Kidney (tissue), 13 donors: ENCODE measurements at regions not wholly inside any gene's neighbourhood (a gene's known extent, or its start where the extent isn't known, plus 50 kb on each side); places are given as distances from the start of the nearest gene placed in this dataset.
"Not testable (repeated sequence)": the region's sequence is repeated elsewhere in the genome, so short reads cannot be mapped to it uniquely, and the experiment has no call there.

Source experiments
- DNase-seq, 5 donors: peaks; one replicate each; pipeline ENCODE4 v3.0.0-alpha.2; 2013 to 2020
- FAIRE-seq: peaks from 2 replicates; lab custom pipeline; 2012; peaks lifted over from hg19 to GRCh38; lab: Jason Lieb, UNC
- H3K27ac ChIP-seq, 2 donors: one replicate each; pipeline ENCODE4 v1.7.0; 2013; ENCODE audit warnings: low read depth in 2 of 2, low read length in 2 of 2, inconsistent platforms in 1 of 2
- H3K27me3 ChIP-seq: one replicate; pipeline ENCODE4 v1.7.1; 2013; ENCODE audit warnings: low read length, inconsistent platforms; ENCODE audit not compliant: control insufficient read depth, insufficient read depth
- H3K36me3 ChIP-seq, 3 donors: one replicate each; pipeline versions ENCODE4 v1.7.0 to v1.7.1; 2013; ENCODE audit warnings: low read length in 3 of 3, control low read depth in 1 of 3, inconsistent platforms in 1 of 3; ENCODE audit not compliant: insufficient read depth in 3 of 3, control insufficient read depth in 2 of 3
- H3K4me1 ChIP-seq, 3 donors: one replicate each; pipeline versions ENCODE4 v1.7.0 to v1.7.1; 2013; ENCODE audit warnings: low read length in 3 of 3, inconsistent platforms in 1 of 3, low read depth in 1 of 3; ENCODE audit not compliant: control insufficient read depth in 2 of 3, insufficient read depth in 2 of 3
- H3K4me3 ChIP-seq, 3 donors: one replicate each; pipeline versions ENCODE4 v1.7.0 to v1.8.1; 2013; ENCODE audit warnings: low read length in 3 of 3, control low read depth in 1 of 3, inconsistent platforms in 1 of 3
- H3K9ac ChIP-seq, 3 donors: one replicate each; pipeline versions ENCODE4 v1.7.0 to v1.7.1; 2013; ENCODE audit warnings: low read length in 3 of 3, control low read depth in 1 of 3, inconsistent platforms in 1 of 3
- H3K9me3 ChIP-seq, 3 donors: one replicate each; pipeline versions ENCODE4 v1.7.0 to v1.7.1; 2013; ENCODE audit warnings: low read length in 3 of 3, control low read depth in 1 of 3, inconsistent platforms in 1 of 3; ENCODE audit not compliant: control insufficient read depth in 2 of 3, insufficient read depth in 1 of 3
- CTCF ChIP-seq: IDR thresholded peaks from 3 replicates; pipeline ENCODE4 v1.5.1; 2012; ENCODE audit warnings: mild to moderate bottlenecking, moderate library complexity, borderline replicate concordance; ENCODE audit not compliant: insufficient read depth; ENCODE audit errors: extremely low read depth
- intact Hi-C: fragments of 100-400 bp; cut with DNase I; formaldehyde crosslinking; loops from one replicate; pipeline ENCODE4 v1.11.1; 2022
- donor health status: control.
- donor health status: control.
- donor health status: control.
- donor health status: control.
- donor health status: control.
- donor health status: DM: yes; HTN: yes; CAD: no.
- donor health status: Normal renal cell carcinoma (clear cell type).

DNA sequence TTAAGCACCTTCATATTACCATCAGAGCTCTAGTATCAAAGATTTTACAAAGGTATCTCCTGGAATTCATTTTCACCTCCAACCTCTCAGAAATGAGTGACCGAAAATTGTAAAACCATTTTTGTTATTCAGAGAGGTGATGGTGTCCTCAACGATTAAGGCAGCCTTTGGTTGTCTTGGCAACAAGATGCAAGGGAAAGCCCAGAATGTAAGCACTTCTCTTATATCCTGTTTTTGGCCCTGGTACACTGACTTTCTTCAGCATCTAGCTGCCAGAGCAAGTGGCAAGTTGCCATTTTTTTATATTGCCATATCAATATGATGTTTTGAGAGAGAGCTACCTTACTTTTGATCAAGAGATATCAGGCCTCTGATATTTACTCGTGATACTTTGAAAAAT is 384.9 kb upstream of the NECTIN3 start:
- no peak for TF ChIP-seq CTCF
- intact Hi-C loops, result no loop called here

DNA sequence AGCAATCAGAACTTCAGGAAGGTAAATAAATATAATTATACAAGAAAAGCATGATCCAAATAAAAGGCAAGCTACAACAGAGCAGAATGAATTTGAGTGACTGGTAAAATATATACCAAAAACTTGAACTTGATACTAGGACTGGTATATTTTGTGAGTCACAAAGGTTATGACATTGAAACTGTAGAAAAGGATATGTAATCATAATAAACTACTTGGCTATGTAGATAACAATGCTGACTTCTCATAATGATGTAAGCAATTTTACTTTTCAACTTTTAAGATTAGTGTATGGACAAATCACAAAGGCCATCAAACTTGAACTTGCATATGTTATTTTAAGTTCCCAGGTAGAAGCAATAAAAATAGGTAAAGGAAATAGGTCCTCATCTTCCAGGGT is 384.5 kb upstream of the NECTIN3 start:
- Histone ChIP-seq H3K36me3 (no peaks in the 10 kb centered on the region), H3K9me3 (no peaks in the 10 kb centered on the region), H3K9ac (no peak overlapping the region), H3K4me3 (no peak overlapping the region), H3K27me3 (no peaks in the 10 kb centered on the region), H3K27ac (no peak overlapping the region), H3K4me1 (no peaks in the 10 kb centered on the region)
- intact Hi-C loops, result no loop called here
- no peak for TF ChIP-seq CTCF
- FAIRE-seq (no peak), DNase-seq (no peak)

More for the DNA sequence above, 384.9 kb upstream of the NECTIN3 start:
- Histone ChIP-seq H3K9ac (no peak overlapping the region), H3K27me3 (no peaks in the 10 kb centered on the region), H3K36me3 (no peaks in the 10 kb centered on the region), H3K9me3 (no peaks in the 10 kb centered on the region), H3K27ac (no peak overlapping the region), H3K4me3 (no peak overlapping the region), H3K4me1 (no peaks in the 10 kb centered on the region)
- FAIRE-seq (no peak), DNase-seq (no peak)

DNA sequence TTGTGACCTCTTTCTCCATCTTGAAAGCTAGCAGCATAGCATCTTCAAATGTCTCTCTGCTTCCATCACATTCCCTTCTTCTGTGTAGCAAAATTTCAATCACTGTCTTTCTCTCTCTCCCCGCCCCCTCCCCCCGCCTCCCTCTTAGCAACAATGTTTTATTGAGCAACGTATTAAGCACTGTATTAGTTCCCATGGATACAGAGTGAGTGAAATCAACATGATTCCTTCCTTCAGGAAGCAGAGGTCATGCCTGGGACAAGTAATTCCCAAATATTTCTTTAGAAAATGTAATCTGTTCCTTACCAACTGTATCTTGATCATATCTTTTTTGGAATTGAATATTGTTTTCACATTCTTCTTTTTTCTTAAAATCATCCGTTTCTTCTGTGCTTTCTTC is 373.7 kb upstream of the NECTIN3 start:
- FAIRE-seq (no peak), DNase-seq (no peak)
- H3K27ac ChIP-seq, result no peak overlapping the region
- no peak overlapping the region for H3K9ac ChIP-seq
- no peak for TF ChIP-seq CTCF
- H3K4me1 ChIP-seq, result no peaks in the 10 kb centered on the region
- H3K27me3 ChIP-seq, result no peaks in the 10 kb centered on the region
- intact Hi-C loops, result no loop called here
- H3K36me3 ChIP-seq, result no peaks in the 10 kb centered on the region
- H3K4me3 ChIP-seq, result no peak overlapping the region
- H3K9me3 ChIP-seq, result no peaks in the 10 kb centered on the region

- H3K9me3 ChIP-seq, H3K4me1 ChIP-seq, H3K36me3 ChIP-seq, FAIRE-seq, H3K4me3 ChIP-seq, H3K27me3 ChIP-seq, H3K27ac ChIP-seq, intact Hi-C loops, H3K9ac ChIP-seq: not testable (repeated sequence)
- DNase-seq, result peak in 1 of 5 donors; percentile 31
Observed at GRCh38 chr3:110704332-110704731, 367.3 kb upstream of the NECTIN3 start.
